Lung microvascular endothelial cell (primary cell): ENCODE measurements at regions not wholly inside any gene's neighbourhood (a gene's known extent, or its start where the extent isn't known, plus 50 kb on each side); places are given as distances from the start of the nearest gene placed in this dataset.

ENCODE experiments used
- DNase-seq, 2 donors: peaks; one replicate each; pipeline versions ENCODE4 v3.0.0 to v3.0.0-alpha.2; 2010; ENCODE audit warnings: low read depth in 2 of 2

DNA sequence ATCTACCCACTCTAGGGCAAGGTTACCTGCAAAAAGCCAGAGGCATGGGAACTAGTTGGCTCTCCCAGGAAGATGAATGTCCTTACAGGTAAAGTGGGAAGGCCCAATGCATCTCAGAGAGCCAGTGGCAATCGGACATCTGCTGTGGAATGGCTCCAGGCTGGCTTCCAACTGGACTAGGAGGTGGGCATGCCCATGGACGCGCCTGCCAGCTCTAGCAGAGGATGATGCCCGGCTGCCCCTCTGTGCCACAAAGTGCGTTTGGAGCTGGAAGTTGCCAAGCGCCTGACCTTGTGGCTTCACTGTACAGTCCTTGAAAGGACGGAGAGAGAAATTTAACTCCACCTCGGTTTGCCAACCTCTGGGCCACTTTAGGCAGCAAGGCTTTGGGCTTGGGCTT is 84.4 kb downstream of the NR2F2 start:
- no peak for DNase-seq

DNA sequence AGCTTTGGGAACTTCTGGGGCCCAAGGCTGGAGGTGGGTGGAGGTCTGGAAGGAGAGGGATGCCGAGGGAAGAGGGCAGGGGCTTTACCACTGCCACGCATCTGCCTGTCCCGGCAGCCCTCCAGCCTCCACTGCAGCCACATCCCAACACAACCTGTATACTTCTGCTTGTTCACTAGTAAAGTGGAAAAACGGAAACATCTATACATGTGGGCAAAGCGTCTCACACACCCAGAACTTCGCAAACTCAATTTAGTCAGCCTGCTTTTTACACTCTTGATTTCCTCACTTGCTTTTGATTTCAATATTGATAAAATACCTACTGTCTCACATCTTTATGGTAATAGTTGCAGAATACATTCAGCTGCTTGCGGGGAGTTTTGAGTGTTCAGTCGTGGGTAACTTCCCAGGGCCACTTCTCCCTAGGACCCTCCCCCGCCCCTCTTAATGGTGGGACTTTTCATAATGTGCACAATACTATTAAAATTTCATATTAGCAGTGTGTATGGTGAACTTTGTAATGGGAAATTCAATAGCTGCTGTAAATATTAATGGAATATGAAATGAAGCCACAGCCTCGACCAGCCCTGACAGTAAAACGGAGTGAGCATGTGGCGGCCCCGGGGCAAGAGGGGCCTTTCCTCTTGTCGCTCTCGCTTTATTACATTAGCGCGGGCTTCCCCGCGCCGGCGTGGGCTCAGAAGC is 85.2 kb downstream of the NR2F2 start:
- DNase-seq = no peak

DNA sequence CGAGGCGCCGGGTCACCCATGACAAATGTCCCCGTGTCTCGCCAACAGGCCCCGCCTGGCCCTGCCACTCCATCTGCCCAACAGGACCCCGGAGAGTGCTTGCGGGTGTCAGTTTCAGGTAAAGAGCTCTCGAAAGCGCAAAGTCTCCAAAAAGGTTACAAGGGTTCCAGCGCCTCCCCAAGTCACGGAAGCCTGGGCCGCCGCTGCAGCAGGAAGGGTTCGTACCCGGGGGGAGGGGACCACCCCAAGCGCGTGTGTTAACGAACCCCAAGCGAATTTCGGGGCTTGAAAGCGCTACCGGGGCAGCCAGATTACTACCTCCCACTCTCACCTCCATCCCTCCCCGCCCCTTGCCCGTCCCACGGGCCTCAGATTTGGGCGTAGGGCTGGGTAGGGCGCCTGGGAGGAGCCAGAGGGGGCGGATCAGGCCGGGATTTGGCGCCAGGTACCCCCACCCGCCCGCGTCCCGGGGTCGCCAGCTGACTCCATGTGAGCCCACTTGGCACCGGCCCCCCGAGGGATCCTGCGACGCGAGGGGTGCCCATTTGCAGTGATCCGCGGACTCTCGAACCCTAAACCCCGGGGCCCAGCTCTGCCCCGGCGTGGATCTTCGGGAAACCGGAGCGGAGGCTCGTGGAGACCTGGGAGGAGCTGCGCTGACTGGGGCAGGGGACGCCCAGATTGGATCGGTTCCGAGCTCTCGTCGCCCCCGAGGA is 85.9 kb downstream of the NR2F2 start:
- DNase-seq = no peak

DNA sequence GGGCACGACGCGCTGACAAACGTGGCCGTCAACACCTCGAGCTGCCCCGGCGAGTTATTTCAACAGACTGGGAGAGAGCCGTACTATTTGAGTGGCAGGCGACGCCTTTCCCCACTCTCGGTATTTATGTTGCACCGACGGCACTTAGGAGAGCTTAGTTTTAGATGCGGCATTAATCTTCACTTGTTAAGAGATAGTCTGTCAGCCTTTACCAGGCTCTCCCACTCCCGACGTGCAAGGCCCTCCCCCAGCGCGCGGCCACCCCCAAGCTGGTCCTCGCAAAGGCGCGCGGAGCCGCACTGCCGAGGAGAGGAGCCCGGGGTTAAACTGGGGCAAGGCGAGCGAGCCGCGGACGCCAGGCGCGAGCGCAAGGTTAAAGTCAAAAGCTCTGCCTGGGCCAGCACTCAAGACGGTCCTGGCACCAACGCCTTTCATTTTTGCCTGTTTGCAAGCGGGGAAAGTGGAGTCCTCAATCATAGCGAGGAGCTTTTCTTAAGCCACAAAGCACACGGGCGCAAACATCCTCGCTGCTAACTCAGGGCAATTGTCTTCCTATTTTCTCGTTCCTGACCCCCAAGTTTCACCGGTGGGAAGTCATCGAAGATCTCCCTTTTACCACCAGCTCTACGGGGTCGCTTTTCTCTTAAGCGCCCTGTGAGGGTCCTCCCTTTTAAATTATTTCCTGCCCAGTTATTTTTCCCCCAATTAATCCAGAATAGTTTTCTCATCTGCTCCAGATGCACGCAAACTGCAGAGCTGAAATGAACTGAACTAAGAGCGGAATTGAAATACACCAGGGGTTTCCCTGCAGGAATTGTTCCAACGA is 86.6 kb downstream of the NR2F2 start:
- DNase-seq = peak; percentile 19 to 27

DNA sequence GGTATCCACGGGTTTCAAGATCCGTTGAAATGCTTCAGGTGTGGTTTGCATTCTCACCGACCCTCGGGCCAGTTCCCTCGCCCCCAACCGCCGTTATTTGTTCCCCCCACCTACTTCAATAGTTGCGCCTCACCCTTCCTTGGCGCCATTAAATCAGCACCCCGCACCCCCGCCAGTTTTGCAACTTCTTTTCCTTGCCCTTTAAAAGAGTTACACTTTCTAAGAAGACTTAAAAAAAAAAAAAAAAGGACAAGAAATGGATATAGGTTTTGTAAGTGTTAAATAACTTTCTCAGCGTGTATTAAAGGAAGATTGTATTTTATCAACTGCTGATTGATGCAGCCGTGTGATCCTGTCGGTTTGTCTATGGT is 87.2 kb downstream of the NR2F2 start:
- DNase-seq = no peak

DNA sequence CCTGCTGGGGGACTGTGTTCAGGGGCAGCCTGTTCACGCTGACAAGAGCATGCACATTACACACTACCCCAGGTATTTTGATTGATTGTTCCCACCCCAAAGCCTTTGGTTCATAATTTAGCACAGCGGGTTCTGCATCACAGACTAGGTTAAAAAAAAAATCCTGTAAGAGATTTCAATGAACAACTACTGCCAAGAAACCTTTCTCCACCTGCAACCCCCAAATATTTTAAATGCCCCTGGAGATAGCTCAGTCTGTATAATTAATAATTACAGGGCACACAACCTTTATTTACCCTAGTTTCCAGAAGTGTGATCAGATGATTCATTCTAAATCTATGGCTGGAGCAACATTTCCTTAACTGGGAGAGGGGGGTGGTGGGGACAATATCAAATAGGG is 87.6 kb downstream of the NR2F2 start:
- no peak for DNase-seq

DNA sequence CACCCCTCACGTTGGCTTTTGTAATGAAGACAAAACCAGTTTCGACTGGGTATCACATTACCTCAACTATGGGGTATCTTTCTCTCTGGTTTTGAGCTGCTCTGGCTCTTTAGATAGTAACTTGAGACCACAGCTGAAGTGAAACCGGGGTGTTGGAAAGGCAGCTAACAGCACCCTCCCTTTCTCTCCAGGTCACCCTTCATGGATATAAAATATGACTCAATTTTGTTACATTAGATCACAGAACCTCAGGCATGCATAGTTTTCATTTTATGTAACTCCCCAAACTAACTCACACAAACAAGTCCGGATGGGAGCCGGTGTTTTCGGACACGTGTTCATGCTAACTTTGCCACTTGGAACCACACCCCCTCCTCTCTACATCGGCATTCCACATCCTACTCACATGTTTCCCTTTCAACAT is 90.7 kb downstream of the NR2F2 start:
- DNase-seq = no peak

DNA sequence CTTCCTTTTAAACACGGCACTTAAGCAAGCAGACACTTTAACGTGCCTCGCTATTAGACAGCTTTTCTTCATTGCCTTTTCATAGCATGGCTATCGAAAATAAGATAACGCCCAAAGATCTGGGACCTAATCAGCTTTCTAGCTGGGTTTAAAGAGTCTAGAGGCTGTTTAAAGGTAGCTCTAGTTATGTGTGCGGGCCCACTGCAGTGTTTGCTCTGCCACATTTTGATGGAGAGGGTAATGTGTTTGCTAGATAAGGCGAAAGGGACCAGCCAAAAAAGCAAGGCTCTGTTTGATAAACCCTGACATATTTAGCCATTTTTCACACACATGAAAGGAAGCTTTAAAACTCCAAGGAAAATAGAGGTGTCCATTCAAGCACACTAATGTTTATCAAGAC is 91.6 kb downstream of the NR2F2 start:
- no peak for DNase-seq

DNA sequence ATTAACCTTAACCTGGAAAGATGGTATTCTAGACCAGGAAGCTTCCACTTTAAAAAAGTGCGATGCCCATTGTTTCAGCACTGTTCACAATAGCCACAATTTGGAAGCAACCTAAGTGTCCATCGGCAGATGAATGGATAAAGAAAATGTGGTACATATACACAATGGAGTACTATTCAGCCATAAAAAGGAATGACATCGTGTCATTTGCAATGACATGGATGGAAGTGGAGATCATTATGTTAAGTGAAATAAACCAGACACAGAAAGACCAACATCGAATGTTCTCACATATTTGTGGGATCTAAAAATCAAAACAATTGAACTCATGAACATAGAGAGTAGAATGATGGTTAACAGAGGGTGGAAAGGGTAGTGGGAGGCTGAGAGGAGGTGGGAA is 94.2 kb downstream of the NR2F2 start:
- no peak for DNase-seq

DNA sequence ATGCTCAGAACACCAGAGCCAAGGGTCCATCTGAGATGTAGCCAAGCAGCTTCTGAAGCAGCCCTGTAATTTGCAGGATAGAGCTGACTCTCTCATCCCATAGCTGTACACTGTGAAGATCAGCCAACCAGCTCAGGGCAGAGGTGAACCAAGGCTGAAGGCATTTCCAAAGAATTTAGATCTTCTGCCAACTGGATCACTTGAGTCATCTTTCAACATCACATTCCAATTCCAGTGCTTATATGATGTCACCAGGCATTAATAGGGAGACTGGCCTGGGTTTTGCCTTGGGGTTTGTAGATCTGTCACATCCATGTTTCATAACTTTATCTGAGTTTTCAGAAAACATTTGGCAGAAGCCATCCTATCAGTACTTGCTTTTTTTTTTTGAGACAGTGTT is 98.2 kb downstream of the NR2F2 start:
- DNase-seq = peak in 1 of 2 donors; percentile 80

DNA sequence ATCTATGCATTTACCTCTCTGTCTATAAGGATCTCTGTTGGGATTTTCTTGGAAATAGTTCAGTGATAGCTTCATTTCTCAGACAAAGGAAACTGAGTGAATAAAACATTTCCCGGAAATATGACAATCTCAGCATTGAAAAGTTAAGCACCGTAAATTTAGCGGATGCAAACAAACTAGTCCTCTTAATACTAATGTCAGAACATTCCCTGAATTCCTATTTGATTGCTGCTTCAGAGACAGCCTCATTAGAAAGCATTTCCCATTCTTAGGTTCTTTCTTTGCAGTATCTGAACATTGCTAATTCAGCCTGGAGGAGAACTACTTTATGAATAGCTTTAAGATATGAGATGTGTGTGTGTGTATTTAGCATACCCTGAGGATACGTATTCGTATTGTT is 101.3 kb downstream of the NR2F2 start:
- peak in 1 of 2 donors; percentile 17 for DNase-seq

DNA sequence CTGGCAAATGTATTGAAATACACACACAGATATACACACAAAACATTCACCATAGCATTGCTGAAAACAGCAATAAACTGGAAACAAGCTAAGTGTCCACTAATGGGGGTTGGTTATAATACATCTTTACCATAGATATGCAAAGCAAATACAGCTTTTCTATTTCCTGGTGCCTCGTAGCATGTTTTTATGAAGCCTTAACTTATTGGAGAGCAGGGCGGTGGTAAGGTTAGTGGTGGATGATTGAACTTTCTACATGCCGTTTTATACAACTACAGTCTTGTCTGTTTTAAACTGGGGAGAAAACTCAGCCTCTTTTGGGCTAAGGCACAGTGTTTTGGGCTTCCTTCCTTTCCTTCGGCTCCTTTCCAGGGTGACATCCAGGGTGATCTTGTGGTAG is 104.5 kb downstream of the NR2F2 start:
- no peak for DNase-seq

DNA sequence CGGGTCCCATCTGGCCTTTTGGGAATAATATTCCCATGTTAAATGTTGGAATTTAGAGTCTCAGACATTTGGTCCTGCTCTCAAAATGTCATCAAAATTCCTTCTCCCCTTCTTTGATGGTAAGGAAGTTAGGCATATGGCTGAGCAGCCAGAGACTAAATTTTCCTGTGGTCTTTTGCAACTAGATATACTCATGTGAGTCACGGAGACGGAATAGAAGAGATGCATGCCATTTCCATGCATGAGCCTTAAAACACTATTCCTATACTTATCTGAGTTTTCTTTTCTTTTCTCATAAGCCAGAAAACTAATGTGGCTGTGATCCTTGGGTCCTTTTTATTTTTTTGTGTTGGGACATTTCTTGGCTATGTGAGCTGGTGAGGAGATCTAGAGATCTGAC is 105.3 kb downstream of the NR2F2 start:
- DNase-seq = no peak

DNA sequence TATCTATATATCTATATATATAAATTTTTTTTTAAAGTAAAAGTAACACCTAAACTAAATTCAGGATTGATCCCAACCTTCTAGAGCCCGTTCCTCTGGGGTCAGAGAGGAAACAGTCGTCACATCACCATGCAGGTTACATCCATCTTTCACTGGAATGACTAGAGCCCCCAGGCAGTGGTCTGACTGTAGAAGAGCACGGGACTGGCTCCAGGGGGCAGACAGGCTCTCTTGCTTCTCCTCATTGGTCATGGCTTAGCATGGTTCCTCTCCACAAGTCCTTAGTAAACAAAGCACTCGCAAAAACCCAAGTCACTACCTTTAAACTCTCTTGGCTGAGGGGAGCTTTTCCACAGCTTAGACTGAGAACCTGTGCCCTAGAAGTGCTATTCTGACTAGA is 110.5 kb downstream of the NR2F2 start:
- DNase-seq = no peak

DNA sequence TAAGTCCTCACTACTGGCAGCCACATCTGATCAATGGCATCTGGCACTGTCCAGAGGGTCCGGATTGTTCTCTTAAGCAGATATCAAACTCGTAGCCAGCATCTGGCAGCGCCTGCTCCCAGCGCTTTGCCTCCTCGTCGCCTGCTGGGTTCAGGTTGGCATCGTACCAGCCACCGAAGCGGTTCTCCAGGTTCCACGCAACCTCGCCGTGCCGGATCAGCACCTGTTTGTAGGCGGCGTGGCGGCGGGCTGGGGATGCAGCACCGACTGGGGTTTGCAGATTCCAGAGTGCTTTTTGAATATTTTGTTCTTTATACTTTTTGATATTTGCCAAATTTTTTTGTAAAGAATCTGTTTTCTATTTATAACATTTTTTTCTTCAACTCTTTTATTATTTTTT is 111.6 kb downstream of the NR2F2 start:
- DNase-seq = no peak

DNA sequence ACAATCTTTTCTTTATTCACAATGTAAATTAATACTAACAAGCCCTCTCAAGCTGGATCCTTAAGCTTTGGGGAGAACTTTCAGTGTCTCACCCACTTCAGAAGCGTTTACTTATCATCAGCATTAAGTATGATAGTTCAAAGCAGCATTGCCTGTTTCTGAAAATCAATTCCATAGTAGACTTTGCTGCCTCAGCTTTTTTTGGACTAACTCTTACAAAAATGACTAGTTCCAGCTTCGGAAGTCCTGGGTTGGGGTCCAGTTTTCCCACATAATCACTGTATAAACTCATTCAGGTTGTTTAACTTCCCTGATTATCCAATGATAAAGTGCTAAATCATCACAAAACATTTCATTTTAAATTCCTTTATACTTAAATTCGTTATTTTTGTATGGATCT is 114.4 kb downstream of the NR2F2 start:
- DNase-seq = no peak

DNA sequence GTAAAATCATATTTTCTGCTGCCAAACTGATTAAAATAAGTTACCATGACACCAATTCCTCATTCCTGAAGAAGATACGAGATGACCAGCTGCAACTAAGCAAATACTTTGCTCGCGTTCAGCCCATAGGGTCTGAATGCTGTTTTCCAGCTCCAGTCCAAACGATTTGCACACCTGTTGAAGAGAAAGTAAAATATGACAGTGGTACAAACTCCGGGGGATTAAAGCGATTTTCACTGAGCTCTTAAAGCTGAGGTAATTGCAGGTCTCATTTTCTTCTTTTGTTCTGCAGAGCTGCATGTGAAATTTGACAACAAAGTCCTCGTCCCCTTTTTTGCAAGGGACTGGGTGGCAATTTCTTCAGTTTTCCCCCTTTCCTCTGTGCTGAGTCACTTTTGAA is 118.4 kb downstream of the NR2F2 start:
- DNase-seq = no peak

DNA sequence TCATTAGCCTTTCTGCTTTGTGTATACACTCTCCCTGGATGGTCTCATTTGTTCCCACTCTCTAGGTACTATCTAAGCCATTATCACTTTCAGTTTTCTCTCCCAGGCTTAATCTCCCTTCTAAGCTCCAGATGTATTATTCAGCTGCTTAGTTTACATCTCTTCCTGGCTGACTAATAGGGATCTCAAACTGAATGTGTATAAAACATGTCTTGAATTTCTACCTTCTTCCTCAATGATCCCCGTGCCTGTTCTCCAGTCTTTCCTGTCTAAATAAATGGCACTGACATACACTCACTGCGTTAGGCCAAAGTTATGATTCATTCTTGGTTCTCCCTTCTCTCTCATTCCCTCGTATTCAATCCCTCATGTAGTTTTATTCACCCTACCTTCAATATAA is 127.3 kb downstream of the NR2F2 start:
- DNase-seq = peak in 1 of 2 donors; percentile 51

DNA sequence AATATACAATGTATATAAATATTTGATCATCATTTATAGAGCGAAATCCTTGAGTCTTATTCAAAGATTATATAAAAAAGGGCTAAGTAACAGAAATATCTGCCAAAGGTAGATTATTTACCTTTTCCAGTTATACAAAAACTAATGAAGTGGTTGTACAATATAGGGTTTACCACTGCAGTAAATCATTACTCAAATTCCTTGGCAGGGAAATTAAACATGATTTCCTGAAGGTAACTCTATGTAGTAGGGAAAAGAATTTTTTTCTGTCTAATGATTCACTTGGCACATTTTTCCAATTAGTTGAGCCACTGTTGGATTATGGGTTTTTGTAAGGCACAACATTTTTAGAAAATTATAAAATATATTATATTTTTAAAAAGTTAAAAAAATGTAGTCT is 129.6 kb downstream of the NR2F2 start:
- DNase-seq = no peak

DNA sequence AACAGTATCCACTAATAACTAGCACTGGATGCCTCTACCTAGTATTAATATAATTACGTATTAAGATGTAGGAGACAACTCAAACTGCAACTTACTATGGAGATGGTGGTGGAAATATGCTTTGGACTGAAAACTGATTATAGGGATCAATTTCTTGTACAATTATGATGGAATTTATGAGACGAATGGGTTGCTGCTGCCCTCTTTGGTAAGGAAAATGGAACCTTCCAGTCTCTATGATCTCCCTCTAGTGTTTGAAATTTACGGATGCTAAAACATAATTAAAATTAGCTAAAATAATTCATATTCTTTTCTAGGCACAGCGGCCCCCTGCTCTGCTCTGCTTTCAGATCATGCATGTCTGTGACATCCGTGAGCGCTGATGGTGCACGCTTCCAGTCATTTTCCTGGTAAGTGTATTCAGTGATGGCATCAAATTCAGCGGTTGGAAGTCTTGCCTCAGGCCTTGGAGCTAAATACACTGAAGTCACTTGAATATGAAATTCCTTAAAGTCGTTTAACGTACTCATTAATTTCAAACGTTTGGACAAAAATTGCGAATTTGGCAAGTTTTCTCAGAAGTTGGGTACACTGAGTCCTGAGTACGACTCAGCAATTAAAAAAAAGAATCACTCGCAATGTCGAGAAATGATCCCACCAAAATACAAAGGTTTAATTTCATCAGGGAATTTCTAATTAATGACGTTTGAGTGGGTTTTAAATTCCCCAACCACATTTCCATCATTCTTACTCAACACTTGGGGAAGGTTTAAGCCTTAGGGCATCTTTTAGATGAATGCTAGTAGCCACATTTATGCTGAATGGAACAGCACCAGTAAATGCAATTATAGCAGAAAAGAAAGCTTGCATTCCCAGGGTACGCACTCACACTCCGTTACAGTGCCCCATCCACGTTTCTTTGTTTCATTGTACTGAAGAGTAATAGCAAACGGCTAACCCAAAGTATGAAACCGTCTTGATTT is 132.6 kb downstream of the NR2F2 start:
- peak; percentile 14 to 24 for DNase-seq

DNA sequence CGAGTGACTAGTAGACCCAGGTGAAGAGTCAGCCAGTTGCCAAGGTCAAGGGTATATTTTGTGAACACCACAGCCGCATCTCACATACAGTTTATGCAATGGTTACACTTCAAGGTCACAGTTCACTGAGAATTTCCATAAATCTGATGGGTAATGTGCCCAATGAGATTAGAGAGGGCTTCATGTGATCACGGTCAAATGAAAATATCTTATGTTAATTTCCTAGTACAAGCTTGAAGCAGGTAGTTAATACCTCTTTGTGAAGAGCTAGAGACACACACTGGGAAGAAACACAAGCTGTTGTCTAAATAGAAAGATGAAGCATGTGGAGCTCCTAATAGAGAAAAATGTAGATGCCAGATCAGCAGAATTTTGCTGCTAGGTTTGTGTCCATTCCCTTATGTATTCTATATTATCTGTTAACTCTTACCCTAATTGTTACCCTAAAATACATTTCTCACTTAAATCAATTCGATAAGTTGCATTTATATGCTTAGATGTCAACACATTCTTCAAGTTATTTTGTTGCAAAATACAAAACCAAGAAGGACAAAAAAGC is 136.0 kb downstream of the NR2F2 start:
- no peak for DNase-seq
